IPS-11a (cell line): ENCODE measurements at regions not wholly inside any gene's neighbourhood (a gene's known extent, or its start where the extent isn't known, plus 50 kb on each side); places are given as distances from the start of the nearest gene placed in this dataset.

ENCODE experiments used
- H3K4me3 ChIP-seq: one replicate; pipeline ENCODE4 v1.5.1; 2013; ENCODE audit warnings: low read depth, low read length, control low read depth

GRCh38 chr5:12794476-12795332, 890.5 kb upstream of the CTNND2 start:
- no peak overlapping the region for H3K4me3 ChIP-seq

- no peak overlapping the region for H3K4me3 ChIP-seq
These were observed 889.1 kb upstream of the CTNND2 start for GRCh38 chr5:12793373-12793772.

DNA sequence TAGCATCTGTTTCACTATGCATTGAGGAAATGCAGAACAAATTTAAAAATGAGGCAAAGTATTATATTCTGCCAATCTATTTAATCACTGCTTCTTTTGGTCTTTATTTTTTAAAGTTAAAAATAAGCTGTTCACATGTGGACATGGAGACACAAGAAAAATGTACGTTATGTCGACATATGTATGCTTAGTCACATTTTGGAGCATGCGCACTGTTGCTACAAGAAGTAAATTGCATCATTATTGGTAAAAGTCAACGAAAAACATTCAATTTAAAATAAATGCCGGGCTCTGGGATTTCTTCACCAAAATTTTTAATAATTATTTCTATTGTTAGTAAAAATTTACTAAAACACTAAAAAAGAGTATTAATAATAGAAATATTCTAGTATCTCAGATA, 876.3 kb upstream of the CTNND2 start:
- no peak overlapping the region for H3K4me3 ChIP-seq

DNA sequence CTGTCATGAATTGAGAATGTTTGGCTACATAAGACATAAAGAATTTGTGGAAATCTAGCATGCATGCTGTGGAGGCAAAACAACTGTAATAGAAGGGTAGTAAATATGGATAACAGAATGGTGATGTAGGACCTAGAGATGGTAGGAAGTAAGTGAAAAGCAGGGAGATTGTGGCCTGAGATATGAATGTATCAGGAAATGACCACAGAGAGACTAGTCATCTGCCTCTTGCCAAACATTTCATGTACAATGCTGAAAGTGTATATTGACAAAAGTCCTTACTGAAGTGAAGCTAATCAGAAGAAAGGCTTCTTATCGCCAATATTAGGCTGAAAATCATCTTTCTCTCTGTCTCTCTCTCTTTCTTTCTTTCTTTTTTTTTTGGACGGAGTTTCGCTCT, 873.1 kb upstream of the CTNND2 start:
- H3K4me3 ChIP-seq = no peak overlapping the region

- H3K4me3 ChIP-seq = no peak overlapping the region
These were observed 868.0 kb upstream of the CTNND2 start for GRCh38 chr5:12772276-12772675.

- no peak overlapping the region for H3K4me3 ChIP-seq
These were observed 855.1 kb upstream of the CTNND2 start for GRCh38 chr5:12759377-12759776.

- H3K4me3 ChIP-seq = no peak overlapping the region
These were observed 852.8 kb upstream of the CTNND2 start for GRCh38 chr5:12757035-12757434.

DNA sequence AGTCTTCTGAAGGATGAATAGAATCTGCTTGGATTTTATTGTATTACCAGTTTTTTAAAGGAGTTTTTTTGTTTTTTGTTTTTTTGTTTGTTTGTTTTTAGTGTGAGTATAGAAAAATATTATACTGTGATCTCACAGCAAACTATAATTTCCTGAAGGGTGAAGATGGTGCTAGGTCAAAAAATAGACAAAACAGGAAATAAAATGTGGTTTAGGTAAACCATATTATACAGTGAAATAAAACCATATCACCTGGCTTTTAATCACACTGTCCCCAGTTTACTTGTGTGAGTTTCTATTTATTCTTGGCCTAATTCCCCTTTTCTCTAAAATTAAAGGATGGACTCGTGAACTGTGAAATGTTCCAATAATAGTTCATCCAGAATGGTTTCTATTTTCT, 841.3 kb upstream of the CTNND2 start:
- no peak overlapping the region for H3K4me3 ChIP-seq

DNA sequence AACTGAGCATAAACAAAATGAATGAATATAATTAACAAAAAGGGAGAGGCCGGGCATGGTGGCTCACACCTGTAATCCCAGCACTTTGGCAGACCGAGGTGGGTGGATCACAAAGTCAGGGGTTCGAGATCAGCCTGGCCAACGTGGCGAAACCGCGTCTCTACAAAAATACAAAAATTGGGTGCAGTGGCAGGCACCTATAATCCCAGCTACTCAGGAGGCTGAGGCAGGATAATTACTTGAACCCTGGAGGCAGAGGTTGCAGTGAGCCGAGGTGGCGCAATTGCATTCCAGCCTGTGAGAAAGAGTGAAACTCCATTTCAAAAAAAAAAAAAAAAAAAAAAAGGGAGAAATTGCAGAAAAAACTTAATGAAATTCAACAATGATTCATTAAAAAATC, 839.3 kb upstream of the CTNND2 start:
- no peak overlapping the region for H3K4me3 ChIP-seq

DNA sequence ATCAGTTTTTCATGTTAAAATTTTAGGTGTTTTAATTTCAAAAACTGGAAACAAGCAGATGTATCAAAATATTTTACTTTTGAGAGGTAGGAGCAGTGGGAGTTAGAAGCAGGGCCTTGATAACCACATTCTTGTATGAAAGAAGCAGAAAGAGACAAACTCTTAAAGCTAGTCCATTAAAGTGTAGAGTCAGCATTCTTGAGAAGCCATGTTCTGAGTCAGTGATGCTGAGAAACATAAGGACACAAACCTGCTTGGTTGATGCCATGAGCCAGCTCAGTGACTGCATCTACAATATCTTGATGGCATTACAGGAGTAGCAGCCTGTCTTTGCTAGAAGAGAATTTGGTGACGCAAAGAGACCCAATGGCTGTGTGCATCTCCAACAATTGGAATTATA, 826.1 kb upstream of the CTNND2 start:
- no peak overlapping the region for H3K4me3 ChIP-seq

- no peak overlapping the region for H3K4me3 ChIP-seq
These were observed 812.4 kb upstream of the CTNND2 start for GRCh38 chr5:12716664-12717063.

- no peak overlapping the region for H3K4me3 ChIP-seq
These were observed 803.3 kb upstream of the CTNND2 start for GRCh38 chr5:12707560-12707959.

DNA sequence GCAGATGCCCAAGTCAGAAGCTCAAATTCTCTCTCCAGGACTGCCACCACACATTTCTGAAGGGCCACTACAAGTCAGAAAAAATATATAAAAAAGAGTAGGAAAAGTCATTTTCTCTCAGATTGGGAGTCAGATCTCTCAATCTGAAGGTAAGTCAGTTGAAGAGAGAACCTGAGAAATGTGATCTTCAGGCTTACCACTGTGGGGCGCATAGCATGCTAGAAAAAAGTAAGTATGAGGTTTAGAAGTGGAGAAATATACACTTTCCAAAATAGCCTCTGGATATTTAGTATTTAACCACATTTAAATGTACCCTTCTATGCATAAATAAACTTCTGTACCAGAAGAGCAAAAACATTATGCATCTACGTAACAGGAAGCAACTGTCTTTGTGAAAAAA, 800.7 kb upstream of the CTNND2 start:
- H3K4me3 ChIP-seq = no peak overlapping the region

GRCh38 chr5:12703254-12703653, 799.0 kb upstream of the CTNND2 start:
- no peak overlapping the region for H3K4me3 ChIP-seq

- no peak overlapping the region for H3K4me3 ChIP-seq
These were observed 791.4 kb upstream of the CTNND2 start for GRCh38 chr5:12695651-12696050.

- H3K4me3 ChIP-seq = no peak overlapping the region
These were observed 787.1 kb upstream of the CTNND2 start for GRCh38 chr5:12691330-12691729.

GRCh38 chr5:12690361-12690760, 786.1 kb upstream of the CTNND2 start:
- no peak overlapping the region for H3K4me3 ChIP-seq

DNA sequence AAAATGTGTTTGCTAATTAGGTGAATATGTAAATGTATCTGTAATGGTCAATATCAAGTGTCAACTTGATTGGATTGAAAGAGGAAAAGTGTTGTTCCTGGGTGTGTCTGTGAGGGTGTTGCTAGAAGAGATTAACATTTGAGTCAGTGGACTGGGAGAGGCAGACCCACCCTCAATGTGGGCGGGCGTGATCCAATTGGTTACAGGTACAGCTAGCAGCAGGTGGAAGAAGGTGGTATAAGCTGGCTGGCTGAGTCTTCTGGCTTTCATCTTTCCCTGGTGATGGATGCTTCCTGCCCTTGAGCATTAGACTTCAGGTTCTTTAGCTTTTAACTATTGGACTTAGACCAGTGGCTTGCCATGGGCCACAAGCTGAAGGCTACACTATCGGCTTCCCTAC, 779.0 kb upstream of the CTNND2 start:
- no peak overlapping the region for H3K4me3 ChIP-seq

GRCh38 chr5:12679731-12680130, 775.5 kb upstream of the CTNND2 start:
- no peak overlapping the region for H3K4me3 ChIP-seq

- H3K4me3 ChIP-seq = no peak overlapping the region
These were observed 771.7 kb upstream of the CTNND2 start for GRCh38 chr5:12675959-12676358.

- H3K4me3 ChIP-seq = no peak overlapping the region
These were observed 767.9 kb upstream of the CTNND2 start for GRCh38 chr5:12672141-12672540.

- H3K4me3 ChIP-seq = no peak overlapping the region
These were observed 765.1 kb upstream of the CTNND2 start for GRCh38 chr5:12669326-12669725.

GRCh38 chr5:12668564-12668963, 764.3 kb upstream of the CTNND2 start:
- H3K4me3 ChIP-seq = no peak overlapping the region
